ENCODE measurements at regions not wholly inside any gene's neighbourhood (a gene's known extent, or its start where the extent isn't known, plus 50 kb on each side); places are given as distances from the start of the nearest gene placed in this dataset.
"Not testable (repeated sequence)": the region's sequence is repeated elsewhere in the genome, so short reads cannot be mapped to it uniquely, and the experiment has no call there.

- no peak for TF ChIP-seq CTCF (IDR thresholded peaks at IDR 0.05; ENCODE audit: insufficient read depth, missing control alignments)
Observed at GRCh38 chr20:52010541-52010940, 181.0 kb downstream of the ZFP64 start.

GRCh38 chr20:52008874-52009273, 182.7 kb downstream of the ZFP64 start:
- TF ChIP-seq CTCF (IDR thresholded peaks at IDR 0.05; ENCODE audit: insufficient read depth, missing control alignments) = no peak
- DNase-seq (ENCODE audit: insufficient read length, low spot score) = no peak
- FAIRE-seq = no peak

More at GRCh38 chr20:52010541-52010940, 181.0 kb downstream of the ZFP64 start:
- FAIRE-seq (no peak), DNase-seq (ENCODE audit: insufficient read length, low spot score) (no peak)

- no peak for DNase-seq (ENCODE audit: insufficient read length, low spot score)
- no peak for TF ChIP-seq CTCF (IDR thresholded peaks at IDR 0.05; ENCODE audit: insufficient read depth, missing control alignments)
- no peak for FAIRE-seq
Observed at GRCh38 chr20:52004715-52005114, 186.9 kb downstream of the ZFP64 start.

- TF ChIP-seq CTCF (IDR thresholded peaks at IDR 0.05; ENCODE audit: insufficient read depth, missing control alignments) = no peak
- DNase-seq (ENCODE audit: insufficient read length, low spot score) = no peak
- no peak for FAIRE-seq
Observed at GRCh38 chr20:52004018-52004417, 187.6 kb downstream of the ZFP64 start.

GRCh38 chr20:52003415-52003814, 188.2 kb downstream of the ZFP64 start:
- DNase-seq (ENCODE audit: insufficient read length, low spot score) (no peak), FAIRE-seq (no peak)
- TF ChIP-seq CTCF (IDR thresholded peaks at IDR 0.05; ENCODE audit: insufficient read depth, missing control alignments) = no peak

GRCh38 chr20:52001999-52002666, 189.4 kb downstream of the ZFP64 start:
- DNase-seq (ENCODE audit: insufficient read length, low spot score) = no peak

GRCh38 chr20:51997281-51997936, 194.2 kb downstream of the ZFP64 start:
- DNase-seq (ENCODE audit: insufficient read length, low spot score); FAIRE-seq: not testable (repeated sequence)

More at GRCh38 chr20:52001999-52002666, 189.4 kb downstream of the ZFP64 start:
- no peak for TF ChIP-seq CTCF (IDR thresholded peaks at IDR 0.05; ENCODE audit: insufficient read depth, missing control alignments)
- no peak for FAIRE-seq
